ENCODE measurements at regions not wholly inside any gene's neighbourhood (a gene's known extent, or its start where the extent isn't known, plus 50 kb on each side); places are given as distances from the start of the nearest gene placed in this dataset.

DNA sequence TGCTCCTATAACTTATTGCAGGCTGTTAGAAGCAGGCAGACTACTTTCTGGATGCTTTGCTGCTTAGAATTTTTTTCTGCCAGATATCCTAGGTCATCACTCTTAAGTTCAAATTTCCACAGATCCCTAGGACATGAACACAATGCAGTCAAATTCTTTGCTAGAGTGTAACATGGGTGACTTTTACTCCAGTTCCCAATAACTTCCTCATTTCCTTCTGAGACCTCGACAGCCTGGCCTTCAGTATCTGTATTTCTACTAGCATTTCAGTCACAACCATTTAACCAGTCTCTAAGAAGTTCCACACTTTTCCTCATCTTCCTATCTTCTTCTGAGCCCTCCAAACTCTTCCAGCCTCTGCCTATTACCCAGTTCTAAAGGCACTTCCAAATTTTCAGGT lies 60.4 kb upstream of the ZBED5 start:
- no peak for TF ChIP-seq SUZ12 (IDR thresholded peaks at IDR 0.05)
- no peak for TF ChIP-seq BHLHE40 (IDR thresholded peaks at IDR 0.05; ENCODE audit: borderline replicate concordance)
- TF ChIP-seq NFRKB (IDR thresholded peaks at IDR 0.05): no peak
- TF ChIP-seq ZNF384 (IDR thresholded peaks at IDR 0.05): no peak
- TF ChIP-seq, protein P1, sequence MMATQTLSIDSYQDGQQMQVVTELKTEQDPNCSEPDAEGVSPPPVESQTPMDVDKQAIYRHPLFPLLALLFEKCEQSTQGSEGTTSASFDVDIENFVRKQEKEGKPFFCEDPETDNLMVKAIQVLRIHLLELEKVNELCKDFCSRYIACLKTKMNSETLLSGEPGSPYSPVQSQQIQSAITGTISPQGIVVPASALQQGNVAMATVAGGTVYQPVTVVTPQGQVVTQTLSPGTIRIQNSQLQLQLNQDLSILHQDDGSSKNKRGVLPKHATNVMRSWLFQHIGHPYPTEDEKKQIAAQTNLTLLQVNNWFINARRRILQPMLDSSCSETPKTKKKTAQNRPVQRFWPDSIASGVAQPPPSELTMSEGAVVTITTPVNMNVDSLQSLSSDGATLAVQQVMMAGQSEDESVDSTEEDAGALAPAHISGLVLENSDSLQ (IDR thresholded peaks at IDR 0.05): no peak
- TF ChIP-seq SP1 (IDR thresholded peaks at IDR 0.05): no peak
- TF ChIP-seq ARNT (IDR thresholded peaks at IDR 0.05): no peak
- TF ChIP-seq TARDBP (IDR thresholded peaks at IDR 0.05): no peak
